Central memory CD8-positive, alpha-beta T cell (primary cell): ENCODE measurements at regions not wholly inside any gene's neighbourhood (a gene's known extent, or its start where the extent isn't known, plus 50 kb on each side); places are given as distances from the start of the nearest gene placed in this dataset.
A peak's percentile ranks its signal among the peaks of the same experiment; 100 is the strongest.

ENCODE experiments used
- ATAC-seq: fragments of 150-1000 bp; cut with Tn5 transposase; replicated peaks from 2 replicates; pipeline ENCODE4 v1.10.0; 2022; ENCODE audit warnings: mild to moderate bottlenecking, moderate FRiP score, moderate number of reproducible peaks; ENCODE audit not compliant: poor library complexity, severe bottlenecking; ENCODE audit errors: extremely low read depth
- DNase-seq, 2 donors: peaks; one replicate each; pipeline ENCODE4 v3.0.0; 2021; ENCODE audit warnings: low spot score in 2 of 2
- H3K27ac Mint-ChIP-seq: one replicate; pipeline ENCODE4 v1.8.0; 2022; ENCODE audit warnings: low read depth, mild to moderate bottlenecking, moderate library complexity, mixed read lengths
- H3K27me3 Mint-ChIP-seq: one replicate; pipeline ENCODE4 v1.8.0; 2022; ENCODE audit warnings: mixed read lengths
- H3K36me3 Mint-ChIP-seq: one replicate; pipeline ENCODE4 v1.8.0; 2022; ENCODE audit warnings: mild to moderate bottlenecking, moderate library complexity, mixed read lengths; ENCODE audit not compliant: insufficient read depth
- H3K4me1 Mint-ChIP-seq: one replicate; pipeline ENCODE4 v1.8.0; 2022; ENCODE audit warnings: mixed read lengths
- H3K4me3 Mint-ChIP-seq: one replicate; pipeline ENCODE4 v1.8.0; 2022; ENCODE audit warnings: mild to moderate bottlenecking, moderate library complexity, mixed read lengths
- H3K9me3 Mint-ChIP-seq: one replicate; pipeline ENCODE4 v1.8.0; 2022; ENCODE audit warnings: mixed read lengths

GRCh38 chr9:95733741-95734666 lies 141.5 kb upstream of the ERCC6L2 start:
- ATAC-seq, result no peak
- no peak for DNase-seq
- Mint-ChIP-seq H3K27me3 (peaks cover 35% of the 10 kb centered on the region), H3K4me1 (peaks cover 6% of the 10 kb centered on the region), H3K36me3 (no peaks in the 10 kb centered on the region), H3K27ac (no peak overlapping the region), H3K9me3 (no peaks in the 10 kb centered on the region), H3K4me3 (no peak overlapping the region)

- Mint-ChIP-seq H3K27me3 (peaks cover 35% of the 10 kb centered on the region), H3K36me3 (no peaks in the 10 kb centered on the region), H3K4me1 (peaks cover 6% of the 10 kb centered on the region), H3K27ac (no peak overlapping the region), H3K4me3 (no peak overlapping the region), H3K9me3 (no peaks in the 10 kb centered on the region)
- DNase-seq (no peak), ATAC-seq (no peak)
These were observed 142.4 kb upstream of the ERCC6L2 start for GRCh38 chr9:95732802-95733688.

- H3K4me1 Mint-ChIP-seq, result peaks cover 11% of the 10 kb centered on the region
These were observed 143.6 kb upstream of the ERCC6L2 start for GRCh38 chr9:95731876-95732275.

GRCh38 chr9:95729669-95730368 lies 145.7 kb upstream of the ERCC6L2 start:
- peaks cover 6% of the 10 kb centered on the region for H3K9me3 Mint-ChIP-seq
- DNase-seq (no peak), ATAC-seq (no peak)
- no peak overlapping the region for H3K27ac Mint-ChIP-seq
- H3K4me1 Mint-ChIP-seq, result peaks cover 20% of the 10 kb centered on the region
- H3K36me3 Mint-ChIP-seq, result no peaks in the 10 kb centered on the region
- H3K27me3 Mint-ChIP-seq, result peaks cover 24% of the 10 kb centered on the region
- H3K4me3 Mint-ChIP-seq, result no peak overlapping the region

More at GRCh38 chr9:95731876-95732275, 143.6 kb upstream of the ERCC6L2 start:
- Mint-ChIP-seq H3K27ac (no peak overlapping the region), H3K4me3 (no peak overlapping the region), H3K27me3 (peaks cover 35% of the 10 kb centered on the region), H3K36me3 (no peaks in the 10 kb centered on the region), H3K9me3 (no peaks in the 10 kb centered on the region)
- DNase-seq (no peak), ATAC-seq (no peak)

- H3K4me1 Mint-ChIP-seq, result peaks cover 28% of the 10 kb centered on the region
- peaks cover 24% of the 10 kb centered on the region for H3K27me3 Mint-ChIP-seq
These were observed 146.4 kb upstream of the ERCC6L2 start for GRCh38 chr9:95729046-95729445.

GRCh38 chr9:95727947-95728520 lies 147.5 kb upstream of the ERCC6L2 start:
- H3K36me3 Mint-ChIP-seq, result peaks cover 3% of the 10 kb centered on the region

More at GRCh38 chr9:95729046-95729445, 146.4 kb upstream of the ERCC6L2 start:
- Mint-ChIP-seq H3K36me3 (peaks cover 3% of the 10 kb centered on the region), H3K9me3 (peaks cover 14% of the 10 kb centered on the region), H3K4me3 (no peak overlapping the region), H3K27ac (no peak overlapping the region)
- DNase-seq, result no peak
- no peak for ATAC-seq

GRCh38 chr9:95726756-95727155 lies 148.7 kb upstream of the ERCC6L2 start:
- no peak for ATAC-seq

More at GRCh38 chr9:95727947-95728520, 147.5 kb upstream of the ERCC6L2 start:
- no peak for DNase-seq
- no peak for ATAC-seq
- H3K9me3 Mint-ChIP-seq, result peaks cover 14% of the 10 kb centered on the region
- H3K4me3 Mint-ChIP-seq, result no peak overlapping the region
- peaks cover 37% of the 10 kb centered on the region for H3K4me1 Mint-ChIP-seq
- H3K27me3 Mint-ChIP-seq, result peaks cover 24% of the 10 kb centered on the region
- no peak overlapping the region for H3K27ac Mint-ChIP-seq

GRCh38 chr9:95725045-95725444 lies 150.4 kb upstream of the ERCC6L2 start:
- H3K27me3 Mint-ChIP-seq, result no peaks in the 10 kb centered on the region
- peak overlapping the region; percentile 78 for H3K27ac Mint-ChIP-seq
- peaks cover 46% of the 10 kb centered on the region for H3K4me1 Mint-ChIP-seq
- peaks cover 3% of the 10 kb centered on the region for H3K36me3 Mint-ChIP-seq
- H3K9me3 Mint-ChIP-seq, result peaks cover 14% of the 10 kb centered on the region
- ATAC-seq (no peak), DNase-seq (no peak)
- H3K4me3 Mint-ChIP-seq, result peak overlapping the region; percentile 33

More at GRCh38 chr9:95726756-95727155, 148.7 kb upstream of the ERCC6L2 start:
- peaks cover 14% of the 10 kb centered on the region for H3K9me3 Mint-ChIP-seq
- no peak overlapping the region for H3K4me3 Mint-ChIP-seq
- peaks cover 3% of the 10 kb centered on the region for H3K36me3 Mint-ChIP-seq
- H3K4me1 Mint-ChIP-seq, result peaks cover 46% of the 10 kb centered on the region
- no peak overlapping the region for H3K27ac Mint-ChIP-seq
- no peak for DNase-seq
- H3K27me3 Mint-ChIP-seq, result peaks cover 12% of the 10 kb centered on the region

GRCh38 chr9:95724253-95724991 lies 151.1 kb upstream of the ERCC6L2 start:
- peak overlapping the region; percentile 78 for H3K27ac Mint-ChIP-seq
- peak overlapping the region; percentile 33 for H3K4me3 Mint-ChIP-seq
- ATAC-seq (peak; percentile 93), DNase-seq (peak; percentile 21 to 73)
- peaks cover 46% of the 10 kb centered on the region for H3K4me1 Mint-ChIP-seq
- H3K9me3 Mint-ChIP-seq, result peaks cover 14% of the 10 kb centered on the region
- no peaks in the 10 kb centered on the region for H3K27me3 Mint-ChIP-seq
- peaks cover 3% of the 10 kb centered on the region for H3K36me3 Mint-ChIP-seq

- DNase-seq, result no peak
- H3K4me1 Mint-ChIP-seq, result peaks cover 43% of the 10 kb centered on the region
- H3K9me3 Mint-ChIP-seq, result peaks cover 20% of the 10 kb centered on the region
- no peak for ATAC-seq
- H3K27me3 Mint-ChIP-seq, result no peaks in the 10 kb centered on the region
- H3K4me3 Mint-ChIP-seq, result no peak overlapping the region
- H3K36me3 Mint-ChIP-seq, result peaks cover 3% of the 10 kb centered on the region
- no peak overlapping the region for H3K27ac Mint-ChIP-seq
These were observed 153.3 kb upstream of the ERCC6L2 start for GRCh38 chr9:95722141-95722540.

- DNase-seq, result no peak
- H3K9me3 Mint-ChIP-seq, result peaks cover 20% of the 10 kb centered on the region
These were observed 154.4 kb upstream of the ERCC6L2 start for GRCh38 chr9:95721061-95721531.

More at GRCh38 chr9:95721061-95721531, 154.4 kb upstream of the ERCC6L2 start:
- Mint-ChIP-seq H3K27me3 (no peaks in the 10 kb centered on the region), H3K4me1 (peaks cover 39% of the 10 kb centered on the region), H3K36me3 (peaks cover 3% of the 10 kb centered on the region), H3K4me3 (no peak overlapping the region), H3K27ac (no peak overlapping the region)
- no peak for ATAC-seq
